Small intestine (tissue), 7 donors: ENCODE measurements at regions not wholly inside any gene's neighbourhood (a gene's known extent, or its start where the extent isn't known, plus 50 kb on each side); places are given as distances from the start of the nearest gene placed in this dataset.

Experiments used
- DNase-seq, 2 donors: peaks; one replicate each; pipeline versions ENCODE4 v3.0.0 to v3.0.0-alpha.2; 2013
- FAIRE-seq: peaks from 2 replicates; lab custom pipeline; 2012; peaks lifted over from hg19 to GRCh38; lab: Jason Lieb, UNC
- H3K27ac ChIP-seq, 3 donors: one replicate each; pipeline ENCODE4 v1.5.1; 2013; ENCODE audit warnings: low read length in 2 of 3, mild to moderate bottlenecking in 2 of 3, control low read depth in 1 of 3, inconsistent platforms in 1 of 3, low read depth in 1 of 3, moderate library complexity in 1 of 3
- H3K27me3 ChIP-seq, 3 donors: one replicate each; pipeline ENCODE4 v1.6.1; 2013; ENCODE audit warnings: low read length in 3 of 3, inconsistent platforms in 1 of 3; ENCODE audit not compliant: control insufficient read depth in 3 of 3, insufficient read depth in 3 of 3
- H3K36me3 ChIP-seq, 3 donors: one replicate each; pipeline ENCODE4 v1.6.1; 2013; ENCODE audit warnings: low read length in 3 of 3, inconsistent platforms in 1 of 3, low read depth in 1 of 3, mild to moderate bottlenecking in 1 of 3, moderate library complexity in 1 of 3; ENCODE audit not compliant: control insufficient read depth in 3 of 3, insufficient read depth in 2 of 3
- H3K4me1 ChIP-seq, 3 donors: one replicate each; pipeline ENCODE4 v1.6.1; 2013; ENCODE audit warnings: low read length in 2 of 3, inconsistent platforms in 1 of 3, low read depth in 1 of 3, mild to moderate bottlenecking in 1 of 3, moderate library complexity in 1 of 3; ENCODE audit not compliant: control insufficient read depth in 3 of 3, insufficient read depth in 2 of 3
- H3K4me3 ChIP-seq, 3 donors: one replicate each; pipeline ENCODE4 v1.5.1; 2013; ENCODE audit warnings: low read length in 3 of 3, control low read depth in 1 of 3, inconsistent platforms in 1 of 3, low read depth in 1 of 3, mild to moderate bottlenecking in 1 of 3, moderate library complexity in 1 of 3
- H3K9me3 ChIP-seq, 2 donors: one replicate each; pipeline ENCODE4 v1.6.1; 2013; ENCODE audit warnings: low read depth in 1 of 2, low read length in 1 of 2; ENCODE audit not compliant: control insufficient read depth in 2 of 2, insufficient read depth in 1 of 2
- WGBS, 3 donors: extraction: QIAGEN DNeasy Blood & Tissue Kit; methylation state at CpG; one replicate each; pipeline ENCODE4 v1.1.7; 2013; 5-methylcytosine and 5-hydroxymethylcytosine counted together
- donor health status: healthy with polysubstance abuse.
- donor health status: control.
- donor health status: control.
- donor health status: Bipolar disorder and iron deficiency.
- donor health status: healthy.

GRCh38 chr18:78099979-78100588 is 850.4 kb downstream of the GALR1 start:
- WGBS, 3 donors, result 83 to 88% (median 83%) methylated on average over 15 of the region's 15 CpGs
- no peaks in the 10 kb centered on the region for H3K36me3 ChIP-seq

GRCh38 chr18:78101091-78101490 is 851.4 kb downstream of the GALR1 start:
- H3K4me1 ChIP-seq, result no peaks in the 10 kb centered on the region
- H3K4me3 ChIP-seq, result no peak overlapping the region
- FAIRE-seq (no peak), DNase-seq (no peak)
- WGBS, 3 donors, result 78 to 86% (median 82%) methylated on average over 9 of the region's 9 CpGs
- H3K27me3 ChIP-seq, result no peaks in the 10 kb centered on the region
- H3K36me3 ChIP-seq, result no peaks in the 10 kb centered on the region
- no peak overlapping the region for H3K27ac ChIP-seq
- peaks cover 0 to 24% of the 10 kb centered on the region in 2 donors for H3K9me3 ChIP-seq

More at GRCh38 chr18:78099979-78100588, 850.4 kb downstream of the GALR1 start:
- DNase-seq (no peak), FAIRE-seq (no peak)
- Histone ChIP-seq H3K9me3 (peaks cover 0 to 24% of the 10 kb centered on the region in 2 donors), H3K27ac (no peak overlapping the region), H3K4me1 (no peaks in the 10 kb centered on the region), H3K4me3 (no peak overlapping the region), H3K27me3 (no peaks in the 10 kb centered on the region)

GRCh38 chr18:78102135-78102534 is 852.5 kb downstream of the GALR1 start:
- H3K4me3 ChIP-seq, result no peak overlapping the region
- DNase-seq, result peak in 1 of 2 donors; percentile 56
- no peaks in the 10 kb centered on the region for H3K27me3 ChIP-seq
- WGBS, 3 donors, result 44 to 72% (median 52%) methylated on average over 8 of the region's 8 CpGs
- H3K36me3 ChIP-seq, result no peaks in the 10 kb centered on the region
- FAIRE-seq, result no peak
- H3K9me3 ChIP-seq, result peaks cover 0 to 25% of the 10 kb centered on the region in 2 donors
- no peak overlapping the region for H3K27ac ChIP-seq
- H3K4me1 ChIP-seq, result no peaks in the 10 kb centered on the region

GRCh38 chr18:78105611-78106010 is 856.0 kb downstream of the GALR1 start:
- 81 to 86% (median 84%) methylated on average over 5 of the region's 5 CpGs for WGBS, 3 donors
- FAIRE-seq (no peak), DNase-seq (no peak)
- peaks cover 0 to 29% of the 10 kb centered on the region in 2 donors for H3K9me3 ChIP-seq
- H3K4me3 ChIP-seq, result no peak overlapping the region
- no peaks in the 10 kb centered on the region for H3K4me1 ChIP-seq
- H3K27me3 ChIP-seq, result no peaks in the 10 kb centered on the region
- H3K27ac ChIP-seq, result no peak overlapping the region
- no peaks in the 10 kb centered on the region for H3K36me3 ChIP-seq

GRCh38 chr18:78106946-78107345 is 857.3 kb downstream of the GALR1 start:
- no peaks in the 10 kb centered on the region for H3K4me1 ChIP-seq
- H3K4me3 ChIP-seq, result no peak overlapping the region
- H3K9me3 ChIP-seq, result peaks cover 0 to 22% of the 10 kb centered on the region in 2 donors
- no peaks in the 10 kb centered on the region for H3K27me3 ChIP-seq
- 90 to 93% (median 92%) methylated on average over 15 of the region's 15 CpGs for WGBS, 3 donors
- no peak overlapping the region for H3K27ac ChIP-seq
- FAIRE-seq (no peak), DNase-seq (no peak)
- H3K36me3 ChIP-seq, result no peaks in the 10 kb centered on the region

GRCh38 chr18:78107363-78107762 is 857.7 kb downstream of the GALR1 start:
- FAIRE-seq (no peak), DNase-seq (no peak)
- Histone ChIP-seq H3K36me3 (no peaks in the 10 kb centered on the region), H3K27me3 (no peaks in the 10 kb centered on the region), H3K27ac (no peak overlapping the region), H3K9me3 (peaks cover 0 to 18% of the 10 kb centered on the region in 2 donors), H3K4me1 (no peaks in the 10 kb centered on the region), H3K4me3 (no peak overlapping the region)
- 66 to 88% (median 79%) methylated on average over 9 of the region's 9 CpGs for WGBS, 3 donors

- Histone ChIP-seq H3K9me3 (peaks cover 0 to 12% of the 10 kb centered on the region in 2 donors), H3K27ac (no peak overlapping the region), H3K27me3 (no peaks in the 10 kb centered on the region), H3K4me1 (no peaks in the 10 kb centered on the region), H3K36me3 (no peaks in the 10 kb centered on the region), H3K4me3 (no peak overlapping the region)
- WGBS, 3 donors, result 50 to 68% (median 51%) methylated on average over 5 of the region's 5 CpGs
- DNase-seq, result no peak
- FAIRE-seq, result no peak
Measured at GRCh38 chr18:78108554-78108953, 858.9 kb downstream of the GALR1 start.

GRCh38 chr18:78113136-78113939 is 863.7 kb downstream of the GALR1 start:
- FAIRE-seq, result no peak
- Histone ChIP-seq H3K4me3 (no peak overlapping the region), H3K4me1 (no peaks in the 10 kb centered on the region), H3K27me3 (no peaks in the 10 kb centered on the region), H3K36me3 (no peaks in the 10 kb centered on the region), H3K27ac (no peak overlapping the region), H3K9me3 (peaks cover 0 to 5% of the 10 kb centered on the region in 2 donors)
- no peak for DNase-seq
- WGBS, 3 donors, result 91 to 93% (median 91%) methylated on average over 22 of the region's 22 CpGs
